ENCODE measurements at regions not wholly inside any gene's neighbourhood (a gene's known extent, or its start where the extent isn't known, plus 50 kb on each side); places are given as distances from the start of the nearest gene placed in this dataset.

DNA sequence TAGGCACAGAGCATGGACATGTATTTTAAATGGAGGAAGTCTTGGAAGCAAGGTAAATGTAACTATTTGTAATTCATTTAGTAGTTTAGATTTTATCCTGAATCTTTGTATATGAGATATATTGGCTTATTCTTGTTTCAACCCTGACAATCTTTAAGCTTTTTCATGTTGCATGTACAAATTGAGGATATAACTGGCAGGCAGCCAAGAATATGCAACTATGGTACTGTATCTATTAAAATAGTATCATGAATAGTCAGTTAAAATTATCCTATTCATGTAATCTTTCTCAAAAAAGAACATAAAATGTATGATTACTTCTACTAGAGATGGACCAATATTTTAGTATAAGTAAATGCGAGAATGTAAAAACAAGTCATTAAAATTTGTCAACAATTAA is 1141.5 kb downstream of the PCDH18 start:
- Histone ChIP-seq H3K4me1 (no peaks in the 10 kb centered on the region), H3K27ac (no peak overlapping the region), H3K27me3 (no peaks in the 10 kb centered on the region), H3K9me3 (no peaks in the 10 kb centered on the region), H3K4me3 (no peak overlapping the region), H3K36me3 (no peaks in the 10 kb centered on the region)
- no peak for DNase-seq
- TF ChIP-seq POLR2A (IDR thresholded peaks at IDR 0.05) = no peak
- TF ChIP-seq EP300 (IDR thresholded peaks at IDR 0.05) = no peak
- no peak for TF ChIP-seq POLR2AphosphoS5 (IDR thresholded peaks at IDR 0.05)
- TF ChIP-seq, protein P1, sequence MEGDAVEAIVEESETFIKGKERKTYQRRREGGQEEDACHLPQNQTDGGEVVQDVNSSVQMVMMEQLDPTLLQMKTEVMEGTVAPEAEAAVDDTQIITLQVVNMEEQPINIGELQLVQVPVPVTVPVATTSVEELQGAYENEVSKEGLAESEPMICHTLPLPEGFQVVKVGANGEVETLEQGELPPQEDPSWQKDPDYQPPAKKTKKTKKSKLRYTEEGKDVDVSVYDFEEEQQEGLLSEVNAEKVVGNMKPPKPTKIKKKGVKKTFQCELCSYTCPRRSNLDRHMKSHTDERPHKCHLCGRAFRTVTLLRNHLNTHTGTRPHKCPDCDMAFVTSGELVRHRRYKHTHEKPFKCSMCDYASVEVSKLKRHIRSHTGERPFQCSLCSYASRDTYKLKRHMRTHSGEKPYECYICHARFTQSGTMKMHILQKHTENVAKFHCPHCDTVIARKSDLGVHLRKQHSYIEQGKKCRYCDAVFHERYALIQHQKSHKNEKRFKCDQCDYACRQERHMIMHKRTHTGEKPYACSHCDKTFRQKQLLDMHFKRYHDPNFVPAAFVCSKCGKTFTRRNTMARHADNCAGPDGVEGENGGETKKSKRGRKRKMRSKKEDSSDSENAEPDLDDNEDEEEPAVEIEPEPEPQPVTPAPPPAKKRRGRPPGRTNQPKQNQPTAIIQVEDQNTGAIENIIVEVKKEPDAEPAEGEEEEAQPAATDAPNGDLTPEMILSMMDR (IDR thresholded peaks at IDR 0.05) = no peak
- intact Hi-C loops (cut with DNase I) = no loop called here
- WGBS, 2 donors = 82 to 83% methylated on average over 1 of the region's 1 CpG

DNA sequence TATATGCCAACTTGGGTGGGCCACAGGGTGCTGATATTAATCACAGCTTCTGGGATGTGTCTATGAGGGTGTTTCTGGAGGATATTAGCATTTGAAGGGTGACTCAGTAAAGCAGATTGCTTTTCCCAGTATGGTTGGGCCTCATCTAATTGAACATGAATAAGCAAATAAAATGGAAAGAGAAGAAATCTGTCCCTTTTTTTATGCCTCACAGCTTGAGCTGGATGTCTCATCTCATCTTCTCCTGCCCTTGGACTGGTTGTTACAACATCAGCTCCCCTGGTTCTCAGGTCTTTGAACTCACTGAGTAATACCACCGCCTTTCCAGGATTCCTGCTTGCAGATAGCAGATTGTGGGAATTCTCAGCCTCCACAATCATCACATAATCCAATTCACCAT is 1149.2 kb downstream of the PCDH18 start:
- intact Hi-C loops (cut with DNase I) = no loop called here
- TF ChIP-seq EP300 (IDR thresholded peaks at IDR 0.05) (no peak), POLR2AphosphoS5 (IDR thresholded peaks at IDR 0.05) (no peak), POLR2A (IDR thresholded peaks at IDR 0.05) (no peak)
- TF ChIP-seq, protein P1 (IDR thresholded peaks at IDR 0.05) = no peak
- no peak for DNase-seq
- Histone ChIP-seq H3K4me3 (no peak overlapping the region), H3K4me1 (peaks cover 0 to 4% (median 0%) of the 10 kb centered on the region in 4 donors), H3K27ac (no peak overlapping the region), H3K9me3 (no peaks in the 10 kb centered on the region), H3K27me3 (no peaks in the 10 kb centered on the region), H3K36me3 (no peaks in the 10 kb centered on the region)
- 95 to 97% methylated on average over 1 of the region's 1 CpG for WGBS, 2 donors

DNA sequence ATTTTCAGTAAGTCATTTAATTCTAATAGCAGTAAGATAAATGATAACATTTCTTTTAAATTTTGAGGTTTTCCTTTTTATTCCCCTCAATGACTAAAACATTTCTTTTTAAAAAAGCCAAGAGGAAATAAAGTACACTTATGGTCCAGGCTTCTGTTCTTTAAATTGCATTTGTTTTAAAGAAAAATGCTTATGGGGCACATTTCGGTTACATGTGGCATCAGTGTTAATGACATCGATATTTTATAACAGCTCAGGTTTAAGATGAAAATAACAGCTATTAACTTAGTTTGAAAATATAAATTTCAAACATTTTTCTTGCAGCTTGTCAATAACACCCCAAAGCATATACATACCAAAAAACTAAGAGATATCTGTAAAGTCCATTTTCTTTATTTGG is 1161.1 kb downstream of the PCDH18 start:
- H3K27me3 ChIP-seq = no peaks in the 10 kb centered on the region
- no peak for TF ChIP-seq POLR2AphosphoS5 (IDR thresholded peaks at IDR 0.05)
- no peak for TF ChIP-seq EP300 (IDR thresholded peaks at IDR 0.05)
- no peak for TF ChIP-seq POLR2A (IDR thresholded peaks at IDR 0.05)
- TF ChIP-seq, protein P1 (IDR thresholded peaks at IDR 0.05) = no peak
- H3K4me1 ChIP-seq = peaks cover 0 to 7% (median 0%) of the 10 kb centered on the region in 4 donors
- H3K4me3 ChIP-seq = no peak overlapping the region
- no peaks in the 10 kb centered on the region for H3K9me3 ChIP-seq
- H3K36me3 ChIP-seq = no peaks in the 10 kb centered on the region
- intact Hi-C loops (cut with DNase I) = no loop called here
- no peak for DNase-seq
- no peak overlapping the region for H3K27ac ChIP-seq
- WGBS, 2 donors = 93% methylated on average over 2 of the region's 2 CpGs

DNA sequence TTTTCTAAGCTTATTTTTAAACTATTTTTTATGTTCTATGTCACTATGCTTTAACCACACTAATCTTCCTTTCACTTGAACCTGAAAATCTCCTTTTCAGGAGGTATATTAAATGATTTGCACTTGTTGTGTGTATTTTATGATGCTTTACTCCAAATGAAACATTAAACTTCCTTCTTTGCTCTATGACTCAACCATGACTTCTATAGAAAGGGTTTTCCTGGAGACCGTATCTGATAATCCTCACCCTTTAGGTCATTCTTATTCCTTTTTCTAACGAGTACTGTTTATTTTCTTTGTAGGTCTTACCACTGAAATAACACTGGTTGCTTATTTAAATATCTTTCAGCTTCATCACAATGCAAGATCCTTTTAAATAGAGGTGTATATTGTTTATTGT is 1163.2 kb downstream of the PCDH18 start:
- no peaks in the 10 kb centered on the region for H3K36me3 ChIP-seq
- H3K4me1 ChIP-seq = peaks cover 0 to 7% (median 0%) of the 10 kb centered on the region in 4 donors
- H3K27me3 ChIP-seq = no peaks in the 10 kb centered on the region
- intact Hi-C loops (cut with DNase I) = no loop called here
- H3K4me3 ChIP-seq = no peak overlapping the region
- no peaks in the 10 kb centered on the region for H3K9me3 ChIP-seq
- WGBS, 2 donors = 25 to 44% methylated on average over 2 of the region's 2 CpGs
- DNase-seq = no peak
- TF ChIP-seq, protein P1 (IDR thresholded peaks at IDR 0.05) = no peak
- no peak for TF ChIP-seq POLR2A (IDR thresholded peaks at IDR 0.05)
- TF ChIP-seq POLR2AphosphoS5 (IDR thresholded peaks at IDR 0.05) = no peak
- TF ChIP-seq EP300 (IDR thresholded peaks at IDR 0.05) = no peak
- H3K27ac ChIP-seq = no peak overlapping the region

DNA sequence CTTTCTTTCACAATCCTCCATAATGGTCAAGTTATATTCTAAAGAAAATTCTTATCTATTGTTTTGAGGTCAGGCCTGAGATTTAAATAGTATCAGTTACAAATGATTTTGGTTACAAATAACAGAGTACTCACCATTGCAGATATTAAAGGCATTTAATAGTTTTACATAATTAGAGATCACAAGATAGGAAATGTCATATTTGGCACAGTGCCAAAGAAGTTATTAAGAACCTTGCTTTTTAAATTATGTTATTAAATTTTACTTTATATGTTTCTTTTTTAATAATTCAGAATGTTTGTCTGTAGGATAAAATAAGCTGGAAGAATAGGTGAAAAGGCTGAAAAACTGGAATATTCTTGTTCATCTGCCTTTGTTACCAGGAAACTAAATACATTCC is 1174.7 kb downstream of the PCDH18 start:
- TF ChIP-seq, protein P1 (IDR thresholded peaks at IDR 0.05) = no peak
- TF ChIP-seq POLR2AphosphoS5 (IDR thresholded peaks at IDR 0.05) = no peak
- no peak for TF ChIP-seq EP300 (IDR thresholded peaks at IDR 0.05)
- TF ChIP-seq POLR2A (IDR thresholded peaks at IDR 0.05) = no peak
- intact Hi-C loops (cut with DNase I) = no loop called here
- DNase-seq = no peak
- Histone ChIP-seq H3K27ac (no peak overlapping the region), H3K27me3 (no peaks in the 10 kb centered on the region), H3K4me3 (no peak overlapping the region), H3K4me1 (no peaks in the 10 kb centered on the region), H3K36me3 (no peaks in the 10 kb centered on the region), H3K9me3 (no peaks in the 10 kb centered on the region)
